Loucy (cell line): ENCODE measurements at regions not wholly inside any gene's neighbourhood (a gene's known extent, or its start where the extent isn't known, plus 50 kb on each side); places are given as distances from the start of the nearest gene placed in this dataset.

ENCODE experiments used
- H2AFZ ChIP-seq: fragments of 200-600 bp; sonication (generic); 2 replicates; pipeline ENCODE4 v1.6.0; 2016; ENCODE audit warnings: antibody characterized with exemption, mild to moderate bottlenecking, low read length, moderate library complexity
- H3F3A ChIP-seq: fragments of 200-600 bp; 2 replicates; pipeline ENCODE4 v1.6.0; 2016; ENCODE audit warnings: antibody characterized with exemption, low read depth, mild to moderate bottlenecking
- H3K27me3 ChIP-seq: fragments of 200-600 bp; sonication (generic); 2 replicates; pipeline ENCODE4 v1.6.1; 2014; ENCODE audit warnings: low read length, mild to moderate bottlenecking; ENCODE audit not compliant: insufficient read depth, poor library complexity, severe bottlenecking
- H3K36me3 ChIP-seq: fragments of 200-600 bp; sonication (generic); 2 replicates; pipeline ENCODE4 v1.6.1; 2016; ENCODE audit warnings: low read length; ENCODE audit not compliant: insufficient read depth
- H3K4me1 ChIP-seq: fragments of 200-600 bp; sonication (generic); 2 replicates; pipeline ENCODE4 v1.5.1; 2014; ENCODE audit warnings: low read length, mild to moderate bottlenecking; ENCODE audit not compliant: insufficient read depth, poor library complexity, severe bottlenecking
- H3K4me2 ChIP-seq: fragments of 200-600 bp; sonication (generic); 2 replicates; pipeline ENCODE4 v1.6.0; 2014; ENCODE audit warnings: antibody characterized with exemption, low read length, low read depth, mild to moderate bottlenecking; ENCODE audit not compliant: poor library complexity, severe bottlenecking
- H3K4me3 ChIP-seq: fragments of 200-600 bp; sonication (generic); 2 replicates; pipeline ENCODE4 v1.5.1; 2014; ENCODE audit warnings: low read length, mild to moderate bottlenecking, mixed read lengths; ENCODE audit not compliant: poor library complexity, severe bottlenecking
- H3K79me2 ChIP-seq: fragments of 200-600 bp; sonication (generic); 2 replicates; pipeline ENCODE4 v1.6.1; 2014; ENCODE audit warnings: low read length; ENCODE audit not compliant: insufficient read depth
- H3K9ac ChIP-seq: fragments of 200-600 bp; sonication (generic); 2 replicates; pipeline ENCODE4 v1.6.0; 2014; ENCODE audit warnings: mild to moderate bottlenecking, low read depth, low read length, moderate library complexity; ENCODE audit not compliant: poor library complexity, severe bottlenecking
- H3K9me2 ChIP-seq: fragments of 200-600 bp; sonication (generic); replicated peaks from 2 replicates; pipeline ENCODE4 v1.6.1; 2016; ENCODE audit warnings: low read depth, low read length, mixed read lengths
- H3K9me3 ChIP-seq: fragments of 200-600 bp; sonication (generic); 2 replicates; pipeline ENCODE4 v1.6.1; 2014; ENCODE audit warnings: mild to moderate bottlenecking, antibody characterized with exemption, low read length, low read depth; ENCODE audit not compliant: insufficient read depth
- H4K20me1 ChIP-seq: fragments of 200-600 bp; sonication (generic); 2 replicates; pipeline ENCODE4 v1.6.0; 2014; ENCODE audit warnings: antibody characterized with exemption, low read length, mild to moderate bottlenecking; ENCODE audit not compliant: insufficient read depth, poor library complexity, severe bottlenecking
- CTCF ChIP-seq: fragments of 200-600 bp; sonication (generic); conservative IDR thresholded peaks from 2 replicates; pipeline ENCODE4 v1.5.1; 2014; ENCODE audit warnings: mild to moderate bottlenecking, antibody characterized with exemption, low read length
- EZH2phosphoT487 ChIP-seq: fragments of 200-600 bp; IDR thresholded peaks from 2 replicates; pipeline ENCODE4 v1.6.1; 2018; ENCODE audit warnings: antibody characterized with exemption, mild to moderate bottlenecking, moderate library complexity, borderline replicate concordance

- Histone ChIP-seq H2AFZ (no peak overlapping the region), H3K9ac (no peak overlapping the region), H3K36me3 (no peaks in the 10 kb centered on the region), H4K20me1 (no peaks in the 10 kb centered on the region), H3K4me1 (no peaks in the 10 kb centered on the region), H3K9me3 (no peaks in the 10 kb centered on the region), H3K9me2 (no peaks in the 10 kb centered on the region), H3K4me2 (no peak overlapping the region), H3F3A (no peaks in the 10 kb centered on the region), H3K27me3 (no peaks in the 10 kb centered on the region), H3K79me2 (no peaks in the 10 kb centered on the region), H3K4me3 (no peak overlapping the region)
- TF ChIP-seq EZH2phosphoT487 = no peak
- no peak for TF ChIP-seq CTCF
Measured at GRCh38 chr14:61222388-61222787, 58.8 kb downstream of the TMEM30B start.

- no peak for TF ChIP-seq EZH2phosphoT487
- no peak for TF ChIP-seq CTCF
- H3K4me1 ChIP-seq = no peaks in the 10 kb centered on the region
- no peaks in the 10 kb centered on the region for H3K79me2 ChIP-seq
- H3K9me2 ChIP-seq = no peaks in the 10 kb centered on the region
- no peaks in the 10 kb centered on the region for H3K36me3 ChIP-seq
- H3K4me2 ChIP-seq = no peak overlapping the region
- no peaks in the 10 kb centered on the region for H3K9me3 ChIP-seq
- H4K20me1 ChIP-seq = no peaks in the 10 kb centered on the region
- no peaks in the 10 kb centered on the region for H3K27me3 ChIP-seq
- no peak overlapping the region for H3K9ac ChIP-seq
- H3K4me3 ChIP-seq = no peak overlapping the region
- H2AFZ ChIP-seq = no peak overlapping the region
- H3F3A ChIP-seq = no peaks in the 10 kb centered on the region
Measured at GRCh38 chr14:61221906-61222305, 59.2 kb downstream of the TMEM30B start.

GRCh38 chr14:61219673-61220072 is 61.5 kb downstream of the TMEM30B start:
- Histone ChIP-seq H3K4me1 (no peaks in the 10 kb centered on the region), H3K36me3 (no peaks in the 10 kb centered on the region), H3K9ac (no peak overlapping the region), H3K79me2 (no peaks in the 10 kb centered on the region), H3K9me2 (no peaks in the 10 kb centered on the region), H4K20me1 (no peaks in the 10 kb centered on the region), H3K9me3 (no peaks in the 10 kb centered on the region), H2AFZ (no peak overlapping the region), H3K27me3 (no peaks in the 10 kb centered on the region), H3K4me2 (no peak overlapping the region), H3K4me3 (no peak overlapping the region), H3F3A (no peaks in the 10 kb centered on the region)
- TF ChIP-seq CTCF (no peak), EZH2phosphoT487 (no peak)
